Smooth muscle cell (in vitro differentiated cells): ENCODE measurements at regions not wholly inside any gene's neighbourhood (a gene's known extent, or its start where the extent isn't known, plus 50 kb on each side); places are given as distances from the start of the nearest gene placed in this dataset.

ENCODE experiments used
- DNase-seq: peaks from one replicate; lab custom pipeline; 2025; ENCODE audit not compliant: unreplicated experiment; lab: John Stamatoyannopoulos, UW
- H2AFZ ChIP-seq: fragments of 200-600 bp; sonication (generic); 2 replicates; pipeline ENCODE4 v1.6.0; 2016; ENCODE audit warnings: antibody characterized with exemption, low read depth, mild to moderate bottlenecking
- H3F3A ChIP-seq: fragments of 200-600 bp; sonication (generic); 2 replicates; pipeline ENCODE4 v1.6.0; 2017; ENCODE audit warnings: antibody characterized with exemption, low read depth
- H3K27ac ChIP-seq: fragments of 200-600 bp; sonication (generic); 2 replicates; pipeline ENCODE4 v1.5.1; 2016; ENCODE audit warnings: low read depth, mild to moderate bottlenecking
- H3K27me3 ChIP-seq: fragments of 200-600 bp; sonication (generic); 2 replicates; pipeline ENCODE4 v1.6.1; 2016; ENCODE audit warnings: low read depth, mild to moderate bottlenecking
- H3K36me3 ChIP-seq: fragments of 200-600 bp; sonication (generic); 2 replicates; pipeline ENCODE4 v1.5.1; 2016; ENCODE audit warnings: low read depth
- H3K4me1 ChIP-seq: fragments of 200-600 bp; sonication (generic); 2 replicates; pipeline ENCODE4 v1.5.1; 2016; ENCODE audit warnings: low read depth
- H3K4me2 ChIP-seq: fragments of 200-600 bp; sonication (generic); 2 replicates; pipeline ENCODE4 v1.6.0; 2016; ENCODE audit warnings: mild to moderate bottlenecking
- H3K4me3 ChIP-seq: fragments of 200-600 bp; sonication (generic); 2 replicates; pipeline ENCODE4 v1.5.1; 2016; ENCODE audit warnings: mild to moderate bottlenecking
- H3K79me2 ChIP-seq: fragments of 200-600 bp; sonication (generic); 2 replicates; pipeline ENCODE4 v1.6.0; 2016; ENCODE audit warnings: low read depth, mild to moderate bottlenecking
- H3K9ac ChIP-seq: fragments of 200-600 bp; sonication (generic); 2 replicates; pipeline ENCODE4 v1.6.0; 2016; ENCODE audit warnings: low read depth
- H3K9me3 ChIP-seq: fragments of 200-600 bp; sonication (generic); replicated peaks from 2 replicates; pipeline ENCODE4 v1.5.1; 2016; ENCODE audit warnings: low read depth
- H4K20me1 ChIP-seq: fragments of 200-600 bp; sonication (generic); 2 replicates; pipeline ENCODE4 v1.6.0; 2016; ENCODE audit warnings: low read depth
- CTCF ChIP-seq: fragments of 200-600 bp; sonication (generic); IDR thresholded peaks from 2 replicates; pipeline ENCODE4 v1.5.1; 2017; ENCODE audit warnings: borderline replicate concordance, mild to moderate bottlenecking, antibody characterized with exemption; ENCODE audit not compliant: insufficient read depth, poor library complexity, severe bottlenecking
- WGBS: methylation state at CpG from one replicate; pipeline ENCODE4 v1.1.7; 2016; ENCODE audit warnings: low lambda C conversion rate; 5-methylcytosine and 5-hydroxymethylcytosine counted together

GRCh38 chr2:145558617-145559350, 1038.9 kb upstream of the ZEB2 start:
- no peak overlapping the region for H3K27ac ChIP-seq
- H3K4me1 ChIP-seq: no peaks in the 10 kb centered on the region
- no peak overlapping the region for H2AFZ ChIP-seq
- no peaks in the 10 kb centered on the region for H3K79me2 ChIP-seq
- 100% methylated on average over 1 of the region's 1 CpG for WGBS
- no peaks in the 10 kb centered on the region for H3K27me3 ChIP-seq
- H3K9ac ChIP-seq: no peak overlapping the region
- H4K20me1 ChIP-seq: no peaks in the 10 kb centered on the region
- H3F3A ChIP-seq: no peaks in the 10 kb centered on the region
- H3K9me3 ChIP-seq: no peaks in the 10 kb centered on the region
- H3K4me3 ChIP-seq: no peak overlapping the region
- H3K4me2 ChIP-seq: no peak overlapping the region
- H3K36me3 ChIP-seq: no peaks in the 10 kb centered on the region
- TF ChIP-seq CTCF: no peak
- DNase-seq: no peak

GRCh38 chr2:145555360-145555759, 1035.4 kb upstream of the ZEB2 start:
- Histone ChIP-seq H3K4me1 (no peaks in the 10 kb centered on the region), H3K4me3 (no peak overlapping the region), H4K20me1 (no peaks in the 10 kb centered on the region), H3K9me3 (no peaks in the 10 kb centered on the region), H3K27me3 (no peaks in the 10 kb centered on the region), H2AFZ (no peak overlapping the region), H3K27ac (no peak overlapping the region), H3K36me3 (no peaks in the 10 kb centered on the region), H3K9ac (no peak overlapping the region), H3K4me2 (no peak overlapping the region), H3K79me2 (no peaks in the 10 kb centered on the region), H3F3A (no peaks in the 10 kb centered on the region)
- no peak for DNase-seq
- TF ChIP-seq CTCF: no peak
- 90% methylated on average over 1 of the region's 1 CpG for WGBS

- Histone ChIP-seq H3K9ac (no peak overlapping the region), H3K4me3 (no peak overlapping the region), H3K27ac (no peak overlapping the region), H3K27me3 (no peaks in the 10 kb centered on the region), H2AFZ (no peak overlapping the region), H3K36me3 (no peaks in the 10 kb centered on the region), H3K4me1 (no peaks in the 10 kb centered on the region), H3F3A (no peaks in the 10 kb centered on the region), H4K20me1 (no peaks in the 10 kb centered on the region), H3K9me3 (no peaks in the 10 kb centered on the region), H3K4me2 (no peak overlapping the region), H3K79me2 (no peaks in the 10 kb centered on the region)
- 84% methylated on average over 2 of the region's 2 CpGs for WGBS
- DNase-seq: no peak
- no peak for TF ChIP-seq CTCF
Observed at GRCh38 chr2:145551686-145552085, 1031.8 kb upstream of the ZEB2 start.

- H3K4me1 ChIP-seq: no peaks in the 10 kb centered on the region
- H3K36me3 ChIP-seq: no peaks in the 10 kb centered on the region
- no peak overlapping the region for H3K27ac ChIP-seq
- H4K20me1 ChIP-seq: no peaks in the 10 kb centered on the region
- TF ChIP-seq CTCF: no peak
- no peak overlapping the region for H3K4me2 ChIP-seq
- no peaks in the 10 kb centered on the region for H3K27me3 ChIP-seq
- no peak overlapping the region for H3K9ac ChIP-seq
- 92% methylated on average over 8 of the region's 8 CpGs for WGBS
- DNase-seq: no peak
- no peaks in the 10 kb centered on the region for H3K79me2 ChIP-seq
- H3K9me3 ChIP-seq: no peaks in the 10 kb centered on the region
- H2AFZ ChIP-seq: no peak overlapping the region
- H3F3A ChIP-seq: no peaks in the 10 kb centered on the region
- H3K4me3 ChIP-seq: no peak overlapping the region
Observed at GRCh38 chr2:145548479-145548878, 1028.6 kb upstream of the ZEB2 start.
